ENCODE measurements at regions not wholly inside any gene's neighbourhood (a gene's known extent, or its start where the extent isn't known, plus 50 kb on each side); places are given as distances from the start of the nearest gene placed in this dataset.

DNA sequence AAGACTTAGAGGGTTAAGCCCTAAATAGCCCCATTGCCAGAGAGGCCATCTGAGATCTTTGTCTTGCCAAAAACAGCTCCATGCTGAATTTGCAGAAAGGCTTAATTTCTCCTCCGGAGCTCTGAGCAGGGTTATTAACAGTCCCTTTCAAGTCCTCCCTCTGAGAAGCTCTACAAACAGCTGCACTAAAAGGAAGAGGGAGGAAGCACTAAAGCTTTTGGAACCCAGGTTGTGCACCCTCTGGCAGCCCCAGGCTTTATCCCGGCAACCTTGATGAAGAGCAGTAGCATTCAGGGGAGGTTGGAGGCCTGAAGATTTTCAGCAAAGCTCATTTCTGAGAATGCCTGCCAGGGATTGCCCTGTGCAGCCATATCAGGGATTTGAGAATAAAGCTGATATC lies 554.7 kb downstream of the RBFOX1 start (continued):
- TF ChIP-seq, protein P1, sequence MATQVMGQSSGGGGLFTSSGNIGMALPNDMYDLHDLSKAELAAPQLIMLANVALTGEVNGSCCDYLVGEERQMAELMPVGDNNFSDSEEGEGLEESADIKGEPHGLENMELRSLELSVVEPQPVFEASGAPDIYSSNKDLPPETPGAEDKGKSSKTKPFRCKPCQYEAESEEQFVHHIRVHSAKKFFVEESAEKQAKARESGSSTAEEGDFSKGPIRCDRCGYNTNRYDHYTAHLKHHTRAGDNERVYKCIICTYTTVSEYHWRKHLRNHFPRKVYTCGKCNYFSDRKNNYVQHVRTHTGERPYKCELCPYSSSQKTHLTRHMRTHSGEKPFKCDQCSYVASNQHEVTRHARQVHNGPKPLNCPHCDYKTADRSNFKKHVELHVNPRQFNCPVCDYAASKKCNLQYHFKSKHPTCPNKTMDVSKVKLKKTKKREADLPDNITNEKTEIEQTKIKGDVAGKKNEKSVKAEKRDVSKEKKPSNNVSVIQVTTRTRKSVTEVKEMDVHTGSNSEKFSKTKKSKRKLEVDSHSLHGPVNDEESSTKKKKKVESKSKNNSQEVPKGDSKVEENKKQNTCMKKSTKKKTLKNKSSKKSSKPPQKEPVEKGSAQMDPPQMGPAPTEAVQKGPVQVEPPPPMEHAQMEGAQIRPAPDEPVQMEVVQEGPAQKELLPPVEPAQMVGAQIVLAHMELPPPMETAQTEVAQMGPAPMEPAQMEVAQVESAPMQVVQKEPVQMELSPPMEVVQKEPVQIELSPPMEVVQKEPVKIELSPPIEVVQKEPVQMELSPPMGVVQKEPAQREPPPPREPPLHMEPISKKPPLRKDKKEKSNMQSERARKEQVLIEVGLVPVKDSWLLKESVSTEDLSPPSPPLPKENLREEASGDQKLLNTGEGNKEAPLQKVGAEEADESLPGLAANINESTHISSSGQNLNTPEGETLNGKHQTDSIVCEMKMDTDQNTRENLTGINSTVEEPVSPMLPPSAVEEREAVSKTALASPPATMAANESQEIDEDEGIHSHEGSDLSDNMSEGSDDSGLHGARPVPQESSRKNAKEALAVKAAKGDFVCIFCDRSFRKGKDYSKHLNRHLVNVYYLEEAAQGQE (IDR thresholded peaks at IDR 0.05; ENCODE audit: unreplicated experiment), result no peak

DNA sequence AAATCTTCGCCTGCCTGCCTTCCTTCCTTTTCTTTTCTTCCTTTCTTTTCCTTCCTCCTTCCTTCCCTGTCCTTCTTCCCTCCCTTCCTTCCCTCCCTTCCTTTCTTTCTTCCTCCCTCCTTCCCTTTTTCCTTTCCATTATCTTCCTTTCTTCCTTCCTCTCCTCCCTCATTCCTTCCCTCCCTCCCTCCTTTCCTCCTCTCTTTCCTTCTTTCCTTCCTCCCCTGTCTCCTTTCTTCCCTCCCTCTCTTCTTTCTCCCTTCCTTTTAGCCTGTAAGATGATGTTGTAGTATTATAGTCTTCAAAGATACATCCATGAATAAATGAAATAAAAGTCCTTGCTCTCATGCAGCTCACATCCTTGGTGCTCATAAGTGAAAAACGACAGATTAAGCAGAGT lies 539.3 kb downstream of the RBFOX1 start:
- no peaks in the 10 kb centered on the region for H4K20me1 ChIP-seq (replicated peaks; ENCODE audit: insufficient read depth)
- no peak overlapping the region for H3K4me2 ChIP-seq
- H3F3A ChIP-seq (replicated peaks; ENCODE audit: low read depth), result no peaks in the 10 kb centered on the region
- no peaks in the 10 kb centered on the region for H3K36me3 ChIP-seq (ENCODE audit: insufficient read depth)
- H3K9me2 ChIP-seq (ENCODE audit: insufficient read depth), result no peaks in the 10 kb centered on the region
- no peak overlapping the region for H3K4me3 ChIP-seq
- H3K27me3 Mint-ChIP-seq (ENCODE audit: insufficient read depth, low read depth, poor library complexity), result peaks cover 8% of the 10 kb centered on the region
- H3K27me3 ChIP-seq (ENCODE audit: insufficient read depth), result no peaks in the 10 kb centered on the region
- no peak overlapping the region for H3K27ac Mint-ChIP-seq
- no peaks in the 10 kb centered on the region for H3K36me3 Mint-ChIP-seq (ENCODE audit: low read depth)
- H2AFZ ChIP-seq, result no peak overlapping the region
- H3K9me3 Mint-ChIP-seq, result peaks cover 5% of the 10 kb centered on the region; the same call in 2 of the 3 replicates
- ATAC-seq (no peak), DNase-seq (ENCODE audit: low spot score) (no peak)
- peaks cover 7% of the 10 kb centered on the region for H3K4me1 Mint-ChIP-seq
- no peak overlapping the region for H3K27ac ChIP-seq (ENCODE audit: low read depth)
- H3K4me3 Mint-ChIP-seq, result no peak overlapping the region
- H3K4me1 ChIP-seq (ENCODE audit: insufficient read depth), result peaks cover 5% of the 10 kb centered on the region; the same call in 1 of the 2 replicates
- H3K79me2 ChIP-seq (replicated peaks; ENCODE audit: insufficient read depth), result no peaks in the 10 kb centered on the region
- TF ChIP-seq JUNB (IDR thresholded peaks at IDR 0.05; ENCODE audit: unreplicated experiment) (no peak), EZH2 (IDR thresholded peaks at IDR 0.05; ENCODE audit: low read depth, unreplicated experiment) (no peak), EZH2phosphoT487 (IDR thresholded peaks at IDR 0.05; ENCODE audit: unreplicated experiment) (no peak), NANOG (IDR thresholded peaks at IDR 0.05; ENCODE audit: borderline replicate concordance) (no peak), CREB1 (CRISPR knock-in tag; IDR thresholded peaks at IDR 0.05; ENCODE audit: low read depth) (no peak), STAT1 (IDR thresholded peaks at IDR 0.05; ENCODE audit: unreplicated experiment) (no peak), POLR2AphosphoS5 (IDR thresholded peaks at IDR 0.05; ENCODE audit: low read depth) (no peak), ZNF331 (CRISPR knock-in tag; IDR thresholded peaks at IDR 0.05; ENCODE audit: low read depth) (no peak)
- TF ChIP-seq, protein P1 (IDR thresholded peaks at IDR 0.05; ENCODE audit: unreplicated experiment), result no peak
- TF ChIP-seq, protein P2, sequence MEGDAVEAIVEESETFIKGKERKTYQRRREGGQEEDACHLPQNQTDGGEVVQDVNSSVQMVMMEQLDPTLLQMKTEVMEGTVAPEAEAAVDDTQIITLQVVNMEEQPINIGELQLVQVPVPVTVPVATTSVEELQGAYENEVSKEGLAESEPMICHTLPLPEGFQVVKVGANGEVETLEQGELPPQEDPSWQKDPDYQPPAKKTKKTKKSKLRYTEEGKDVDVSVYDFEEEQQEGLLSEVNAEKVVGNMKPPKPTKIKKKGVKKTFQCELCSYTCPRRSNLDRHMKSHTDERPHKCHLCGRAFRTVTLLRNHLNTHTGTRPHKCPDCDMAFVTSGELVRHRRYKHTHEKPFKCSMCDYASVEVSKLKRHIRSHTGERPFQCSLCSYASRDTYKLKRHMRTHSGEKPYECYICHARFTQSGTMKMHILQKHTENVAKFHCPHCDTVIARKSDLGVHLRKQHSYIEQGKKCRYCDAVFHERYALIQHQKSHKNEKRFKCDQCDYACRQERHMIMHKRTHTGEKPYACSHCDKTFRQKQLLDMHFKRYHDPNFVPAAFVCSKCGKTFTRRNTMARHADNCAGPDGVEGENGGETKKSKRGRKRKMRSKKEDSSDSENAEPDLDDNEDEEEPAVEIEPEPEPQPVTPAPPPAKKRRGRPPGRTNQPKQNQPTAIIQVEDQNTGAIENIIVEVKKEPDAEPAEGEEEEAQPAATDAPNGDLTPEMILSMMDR (conservative IDR thresholded peaks at IDR 0.05; ENCODE audit: low read depth in 2 of 2), result no peak
- TF ChIP-seq, protein P3, sequence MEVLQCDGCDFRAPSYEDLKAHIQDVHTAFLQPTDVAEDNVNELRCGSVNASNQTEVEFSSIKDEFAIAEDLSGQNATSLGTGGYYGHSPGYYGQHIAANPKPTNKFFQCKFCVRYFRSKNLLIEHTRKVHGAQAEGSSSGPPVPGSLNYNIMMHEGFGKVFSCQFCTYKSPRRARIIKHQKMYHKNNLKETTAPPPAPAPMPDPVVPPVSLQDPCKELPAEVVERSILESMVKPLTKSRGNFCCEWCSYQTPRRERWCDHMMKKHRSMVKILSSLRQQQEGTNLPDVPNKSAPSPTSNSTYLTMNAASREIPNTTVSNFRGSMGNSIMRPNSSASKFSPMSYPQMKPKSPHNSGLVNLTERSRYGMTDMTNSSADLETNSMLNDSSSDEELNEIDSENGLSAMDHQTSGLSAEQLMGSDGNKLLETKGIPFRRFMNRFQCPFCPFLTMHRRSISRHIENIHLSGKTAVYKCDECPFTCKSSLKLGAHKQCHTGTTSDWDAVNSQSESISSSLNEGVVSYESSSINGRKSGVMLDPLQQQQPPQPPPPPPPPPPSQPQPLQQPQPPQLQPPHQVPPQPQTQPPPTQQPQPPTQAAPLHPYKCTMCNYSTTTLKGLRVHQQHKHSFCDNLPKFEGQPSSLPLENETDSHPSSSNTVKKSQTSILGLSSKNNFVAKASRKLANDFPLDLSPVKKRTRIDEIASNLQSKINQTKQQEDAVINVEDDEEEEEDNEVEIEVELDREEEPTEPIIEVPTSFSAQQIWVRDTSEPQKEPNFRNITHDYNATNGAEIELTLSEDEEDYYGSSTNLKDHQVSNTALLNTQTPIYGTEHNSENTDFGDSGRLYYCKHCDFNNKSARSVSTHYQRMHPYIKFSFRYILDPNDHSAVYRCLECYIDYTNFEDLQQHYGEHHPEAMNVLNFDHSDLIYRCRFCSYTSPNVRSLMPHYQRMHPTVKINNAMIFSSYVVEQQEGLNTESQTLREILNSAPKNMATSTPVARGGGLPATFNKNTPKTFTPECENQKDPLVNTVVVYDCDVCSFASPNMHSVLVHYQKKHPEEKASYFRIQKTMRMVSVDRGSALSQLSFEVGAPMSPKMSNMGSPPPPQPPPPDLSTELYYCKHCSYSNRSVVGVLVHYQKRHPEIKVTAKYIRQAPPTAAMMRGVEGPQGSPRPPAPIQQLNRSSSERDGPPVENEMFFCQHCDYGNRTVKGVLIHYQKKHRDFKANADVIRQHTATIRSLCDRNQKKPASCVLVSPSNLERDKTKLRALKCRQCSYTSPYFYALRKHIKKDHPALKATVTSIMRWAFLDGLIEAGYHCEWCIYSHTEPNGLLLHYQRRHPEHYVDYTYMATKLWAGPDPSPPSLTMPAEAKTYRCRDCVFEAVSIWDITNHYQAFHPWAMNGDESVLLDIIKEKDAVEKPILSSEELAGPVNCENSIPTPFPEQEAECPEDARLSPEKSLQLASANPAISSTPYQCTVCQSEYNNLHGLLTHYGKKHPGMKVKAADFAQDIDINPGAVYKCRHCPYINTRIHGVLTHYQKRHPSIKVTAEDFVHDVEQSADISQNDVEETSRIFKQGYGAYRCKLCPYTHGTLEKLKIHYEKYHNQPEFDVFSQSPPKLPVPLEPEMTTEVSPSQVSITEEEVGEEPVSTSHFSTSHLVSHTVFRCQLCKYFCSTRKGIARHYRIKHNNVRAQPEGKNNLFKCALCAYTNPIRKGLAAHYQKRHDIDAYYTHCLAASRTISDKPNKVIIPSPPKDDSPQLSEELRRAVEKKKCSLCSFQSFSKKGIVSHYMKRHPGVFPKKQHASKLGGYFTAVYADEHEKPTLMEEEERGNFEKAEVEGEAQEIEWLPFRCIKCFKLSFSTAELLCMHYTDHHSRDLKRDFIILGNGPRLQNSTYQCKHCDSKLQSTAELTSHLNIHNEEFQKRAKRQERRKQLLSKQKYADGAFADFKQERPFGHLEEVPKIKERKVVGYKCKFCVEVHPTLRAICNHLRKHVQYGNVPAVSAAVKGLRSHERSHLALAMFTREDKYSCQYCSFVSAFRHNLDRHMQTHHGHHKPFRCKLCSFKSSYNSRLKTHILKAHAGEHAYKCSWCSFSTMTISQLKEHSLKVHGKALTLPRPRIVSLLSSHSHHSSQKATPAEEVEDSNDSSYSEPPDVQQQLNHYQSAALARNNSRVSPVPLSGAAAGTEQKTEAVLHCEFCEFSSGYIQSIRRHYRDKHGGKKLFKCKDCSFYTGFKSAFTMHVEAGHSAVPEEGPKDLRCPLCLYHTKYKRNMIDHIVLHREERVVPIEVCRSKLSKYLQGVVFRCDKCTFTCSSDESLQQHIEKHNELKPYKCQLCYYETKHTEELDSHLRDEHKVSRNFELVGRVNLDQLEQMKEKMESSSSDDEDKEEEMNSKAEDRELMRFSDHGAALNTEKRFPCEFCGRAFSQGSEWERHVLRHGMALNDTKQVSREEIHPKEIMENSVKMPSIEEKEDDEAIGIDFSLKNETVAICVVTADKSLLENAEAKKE (CRISPR knock-in tag; IDR thresholded peaks at IDR 0.05), result no peak

Data from GM23338 (cell line).